CD4-positive, CD25-positive, alpha-beta regulatory T cell (primary cell): ENCODE measurements at regions not wholly inside any gene's neighbourhood (a gene's known extent, or its start where the extent isn't known, plus 50 kb on each side); places are given as distances from the start of the nearest gene placed in this dataset.

Experiments used
- ATAC-seq, 2 donors: fragments of 150-1000 bp; cut with Tn5 transposase; one replicate each; pipeline ENCODE4 v1.10.0; 2021; ENCODE audit warnings: low read depth in 2 of 2, moderate number of reproducible peaks in 2 of 2, moderate library complexity in 1 of 2
- DNase-seq, 3 donors: peaks; one replicate each; pipeline versions ENCODE4 v3.0.0 to v3.0.0-alpha.2; 2012 to 2022; ENCODE audit warnings: mixed read lengths in 1 of 3
- H3K27ac ChIP-seq: one replicate; pipeline ENCODE4 v1.7.0; 2013; ENCODE audit warnings: mild to moderate bottlenecking, low read length; ENCODE audit not compliant: insufficient read depth, poor library complexity, severe bottlenecking
- H3K27me3 ChIP-seq: one replicate; pipeline ENCODE4 v1.7.0; 2013; ENCODE audit warnings: low read length; ENCODE audit not compliant: control insufficient read depth, insufficient read depth
- H3K36me3 ChIP-seq: one replicate; pipeline ENCODE4 v1.7.0; 2013; ENCODE audit warnings: mild to moderate bottlenecking, low read length, moderate library complexity; ENCODE audit not compliant: control insufficient read depth, insufficient read depth
- H3K4me1 ChIP-seq: 2 replicates; pipeline ENCODE4 v1.7.0; 2013; ENCODE audit warnings: mild to moderate bottlenecking, low read length; ENCODE audit not compliant: insufficient read depth, control insufficient read depth, poor library complexity, severe bottlenecking
- H3K4me3 ChIP-seq: one replicate; pipeline ENCODE4 v1.7.0; 2013; ENCODE audit warnings: low read depth, mild to moderate bottlenecking, low read length, moderate library complexity
- H3K9me3 ChIP-seq, 2 experiments: 1 replicate in 1 of 2; 2 replicates in 1 of 2; pipeline ENCODE4 v1.7.0; 2013; ENCODE audit warnings: low read length in 2 of 2, mild to moderate bottlenecking in 1 of 2, moderate library complexity in 1 of 2; ENCODE audit not compliant: control insufficient read depth in 2 of 2
- H3K27ac Mint-ChIP-seq, 3 donors: one replicate each; pipeline ENCODE4 v1.8.0; 2020 to 2022; ENCODE audit warnings: mild to moderate bottlenecking in 3 of 3, mixed read lengths in 3 of 3, moderate library complexity in 2 of 3
- H3K27me3 Mint-ChIP-seq: one replicate; pipeline ENCODE4 v1.8.0; 2022; ENCODE audit warnings: mild to moderate bottlenecking, mixed read lengths
- H3K36me3 Mint-ChIP-seq: one replicate; pipeline ENCODE4 v1.8.0; 2020; ENCODE audit warnings: mixed read lengths
- H3K4me1 Mint-ChIP-seq, 4 donors: one replicate each; pipeline ENCODE4 v1.8.0; 2020 to 2022; ENCODE audit warnings: mixed read lengths in 4 of 4, mild to moderate bottlenecking in 1 of 4
- H3K4me3 Mint-ChIP-seq, 4 donors: one replicate each; pipeline ENCODE4 v1.8.0; 2020 to 2022; ENCODE audit warnings: mild to moderate bottlenecking in 4 of 4, mixed read lengths in 4 of 4, moderate library complexity in 3 of 4
- H3K9me3 Mint-ChIP-seq, 7 donors: one replicate each; pipeline ENCODE4 v1.8.0; 2020 to 2022; ENCODE audit warnings: mixed read lengths in 7 of 7, mild to moderate bottlenecking in 3 of 7, moderate library complexity in 2 of 7

DNA sequence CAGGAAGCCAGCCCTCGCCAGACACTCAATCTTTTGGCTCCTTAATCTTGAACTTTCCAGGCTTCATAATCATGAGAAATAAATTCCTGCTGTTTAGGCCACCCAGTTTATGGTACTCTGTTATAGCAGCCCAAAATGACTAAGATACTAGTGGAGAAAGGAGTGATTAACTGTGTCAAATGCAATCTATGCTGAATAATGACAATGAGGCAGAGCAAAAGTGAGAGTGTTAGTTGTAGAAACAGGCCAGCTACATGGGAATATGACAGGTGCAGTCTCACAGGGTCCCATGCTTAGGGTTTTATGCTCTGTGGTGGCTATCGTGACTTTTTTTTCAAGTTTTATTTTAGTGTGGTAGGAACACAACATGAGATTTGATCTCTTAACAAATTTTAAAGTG, 888.8 kb downstream of the TTLL7 start:
- Mint-ChIP-seq H3K27me3 (no peaks in the 10 kb centered on the region), H3K4me1 (no peaks in the 10 kb centered on the region)
- H3K9me3 ChIP-seq: no peaks in the 10 kb centered on the region

GRCh38 chr1:83109692-83110091, 889.2 kb downstream of the TTLL7 start:
- Mint-ChIP-seq H3K4me1 (no peaks in the 10 kb centered on the region), H3K27ac (no peak overlapping the region), H3K27me3 (no peaks in the 10 kb centered on the region), H3K9me3 (peaks cover 0 to 6% (median 0%) of the 10 kb centered on the region in 7 donors), H3K36me3 (no peaks in the 10 kb centered on the region), H3K4me3 (no peak overlapping the region)
- H3K27me3 ChIP-seq: no peaks in the 10 kb centered on the region
- H3K9me3 ChIP-seq: no peaks in the 10 kb centered on the region
- no peak overlapping the region for H3K4me3 ChIP-seq
- DNase-seq: no peak
- no peaks in the 10 kb centered on the region for H3K4me1 ChIP-seq
- ATAC-seq: no peak
- H3K27ac ChIP-seq: no peak overlapping the region
- no peaks in the 10 kb centered on the region for H3K36me3 ChIP-seq

More for the DNA sequence above, 888.8 kb downstream of the TTLL7 start:
- Histone ChIP-seq H3K4me3 (no peak overlapping the region), H3K36me3 (no peaks in the 10 kb centered on the region), H3K27ac (no peak overlapping the region), H3K27me3 (no peaks in the 10 kb centered on the region), H3K4me1 (no peaks in the 10 kb centered on the region)
- Mint-ChIP-seq H3K27ac (no peak overlapping the region), H3K4me3 (no peak overlapping the region), H3K36me3 (no peaks in the 10 kb centered on the region), H3K9me3 (peaks cover 0 to 6% (median 0%) of the 10 kb centered on the region in 7 donors)
- DNase-seq (no peak), ATAC-seq (no peak)

DNA sequence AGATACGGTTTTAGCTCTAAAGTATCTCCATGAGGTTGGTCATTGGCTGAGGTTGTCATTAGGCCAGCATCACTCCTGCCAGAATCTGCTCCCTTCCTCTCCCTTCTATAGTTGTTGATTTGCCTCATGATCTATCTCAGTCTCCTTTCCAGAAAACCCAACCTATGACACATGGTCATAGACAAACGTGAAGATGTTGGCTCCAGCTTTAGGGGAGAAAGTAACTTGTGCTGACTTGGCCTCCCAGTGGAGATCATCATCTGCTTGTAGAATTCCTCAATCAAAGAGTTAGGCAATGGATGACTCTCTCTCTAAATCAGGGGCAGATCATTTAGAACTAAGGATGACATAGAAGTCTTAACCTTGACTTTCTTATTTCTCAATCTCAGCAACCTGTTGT, 894.4 kb downstream of the TTLL7 start:
- no peak overlapping the region for H3K4me3 ChIP-seq
- no peaks in the 10 kb centered on the region for H3K9me3 ChIP-seq
- peaks cover 0 to 1% (median 0%) of the 10 kb centered on the region in 7 donors for H3K9me3 Mint-ChIP-seq
- H3K27ac ChIP-seq: no peak overlapping the region
- H3K4me1 ChIP-seq: no peaks in the 10 kb centered on the region
- H3K27me3 Mint-ChIP-seq: no peaks in the 10 kb centered on the region
- no peaks in the 10 kb centered on the region for H3K36me3 Mint-ChIP-seq
- no peak for DNase-seq
- no peaks in the 10 kb centered on the region for H3K4me1 Mint-ChIP-seq
- H3K36me3 ChIP-seq: no peaks in the 10 kb centered on the region
- no peaks in the 10 kb centered on the region for H3K27me3 ChIP-seq
- no peak overlapping the region for H3K4me3 Mint-ChIP-seq
- ATAC-seq: no peak
- no peak overlapping the region for H3K27ac Mint-ChIP-seq

DNA sequence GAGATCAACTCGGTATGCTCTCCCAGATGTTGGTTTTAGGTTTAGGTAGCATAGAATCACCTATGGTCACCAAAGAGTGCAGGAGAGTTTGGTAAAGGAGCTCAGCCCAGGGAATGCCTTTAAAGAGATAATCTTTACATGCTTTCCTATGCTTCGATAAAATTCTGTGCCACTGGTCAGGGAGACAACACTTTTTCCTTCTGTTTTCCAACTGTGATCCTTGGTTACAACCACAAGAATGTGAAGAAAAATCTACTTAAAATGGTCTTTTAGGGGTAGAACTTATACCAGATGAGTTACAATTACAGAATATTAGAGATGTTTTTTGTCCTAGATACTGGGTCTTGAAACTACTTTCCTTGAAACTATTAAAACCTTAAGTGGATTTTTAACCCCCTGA, 895.6 kb downstream of the TTLL7 start:
- ATAC-seq (no peak), DNase-seq (no peak)
- H3K9me3 ChIP-seq: no peaks in the 10 kb centered on the region
- H3K27ac ChIP-seq: no peak overlapping the region
- H3K36me3 Mint-ChIP-seq: no peaks in the 10 kb centered on the region
- no peak overlapping the region for H3K4me3 ChIP-seq
- no peaks in the 10 kb centered on the region for H3K27me3 ChIP-seq
- peaks cover 0 to 1% (median 0%) of the 10 kb centered on the region in 7 donors for H3K9me3 Mint-ChIP-seq
- H3K4me1 ChIP-seq: no peaks in the 10 kb centered on the region
- no peaks in the 10 kb centered on the region for H3K36me3 ChIP-seq
- H3K4me1 Mint-ChIP-seq: no peaks in the 10 kb centered on the region
- H3K27ac Mint-ChIP-seq: no peak overlapping the region
- no peaks in the 10 kb centered on the region for H3K27me3 Mint-ChIP-seq
- H3K4me3 Mint-ChIP-seq: no peak overlapping the region

GRCh38 chr1:83102630-83103071, 896.3 kb downstream of the TTLL7 start:
- Histone ChIP-seq H3K36me3 (no peaks in the 10 kb centered on the region), H3K27me3 (no peaks in the 10 kb centered on the region), H3K9me3 (no peaks in the 10 kb centered on the region), H3K27ac (no peak overlapping the region), H3K4me3 (no peak overlapping the region), H3K4me1 (no peaks in the 10 kb centered on the region)
- H3K9me3 Mint-ChIP-seq: peaks cover 0 to 3% (median 0%) of the 10 kb centered on the region in 7 donors
- ATAC-seq (no peak), DNase-seq (no peak)
- H3K36me3 Mint-ChIP-seq: no peaks in the 10 kb centered on the region
- H3K4me1 Mint-ChIP-seq: no peaks in the 10 kb centered on the region
- no peaks in the 10 kb centered on the region for H3K27me3 Mint-ChIP-seq
- no peak overlapping the region for H3K27ac Mint-ChIP-seq
- no peak overlapping the region for H3K4me3 Mint-ChIP-seq

GRCh38 chr1:83101406-83101805, 897.5 kb downstream of the TTLL7 start:
- DNase-seq (no peak), ATAC-seq (no peak)
- Mint-ChIP-seq H3K27ac (no peak overlapping the region), H3K27me3 (no peaks in the 10 kb centered on the region), H3K36me3 (no peaks in the 10 kb centered on the region), H3K4me1 (no peaks in the 10 kb centered on the region), H3K9me3 (peaks cover 0 to 3% (median 0%) of the 10 kb centered on the region in 7 donors), H3K4me3 (no peak overlapping the region)
- no peaks in the 10 kb centered on the region for H3K27me3 ChIP-seq
- H3K4me3 ChIP-seq: no peak overlapping the region
- no peaks in the 10 kb centered on the region for H3K9me3 ChIP-seq
- no peaks in the 10 kb centered on the region for H3K36me3 ChIP-seq
- H3K27ac ChIP-seq: no peak overlapping the region
- H3K4me1 ChIP-seq: no peaks in the 10 kb centered on the region

DNA sequence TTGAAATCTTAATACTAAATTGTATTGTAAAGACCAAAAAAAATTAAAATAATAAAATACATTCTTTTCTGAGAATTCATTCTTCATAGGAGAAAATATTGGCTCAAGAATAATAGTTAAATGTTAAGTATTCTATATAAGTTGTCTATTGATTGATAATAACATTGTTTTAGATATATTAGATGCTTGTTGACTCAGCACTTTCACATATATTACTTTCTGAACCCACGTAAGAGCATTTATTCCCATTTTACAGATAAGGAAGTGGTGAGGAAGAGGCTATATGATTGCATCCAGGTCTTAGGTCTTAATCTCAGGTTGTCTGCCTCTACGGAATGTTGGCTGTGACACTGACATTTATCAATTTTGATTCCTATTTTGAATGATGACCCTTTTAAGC, 898.8 kb downstream of the TTLL7 start:
- Mint-ChIP-seq H3K4me3 (no peak overlapping the region), H3K27ac (no peak overlapping the region), H3K9me3 (peaks cover 0 to 9% (median 1%) of the 10 kb centered on the region in 7 donors), H3K27me3 (no peaks in the 10 kb centered on the region), H3K4me1 (no peaks in the 10 kb centered on the region), H3K36me3 (no peaks in the 10 kb centered on the region)
- Histone ChIP-seq H3K9me3 (no peaks in the 10 kb centered on the region), H3K27me3 (no peaks in the 10 kb centered on the region), H3K4me3 (no peak overlapping the region), H3K36me3 (no peaks in the 10 kb centered on the region), H3K4me1 (no peaks in the 10 kb centered on the region), H3K27ac (no peak overlapping the region)
- DNase-seq (no peak), ATAC-seq (no peak)

GRCh38 chr1:83098791-83099190, 900.1 kb downstream of the TTLL7 start:
- Histone ChIP-seq H3K4me1 (no peaks in the 10 kb centered on the region), H3K27ac (no peak overlapping the region), H3K4me3 (no peak overlapping the region), H3K9me3 (no peaks in the 10 kb centered on the region), H3K36me3 (no peaks in the 10 kb centered on the region), H3K27me3 (no peaks in the 10 kb centered on the region)
- H3K9me3 Mint-ChIP-seq: peaks cover 0 to 11% (median 2%) of the 10 kb centered on the region in 7 donors
- H3K4me3 Mint-ChIP-seq: peak overlapping the region in 1 of 4 donors; percentile 17
- DNase-seq (no peak), ATAC-seq (no peak)
- no peaks in the 10 kb centered on the region for H3K4me1 Mint-ChIP-seq
- H3K36me3 Mint-ChIP-seq: no peaks in the 10 kb centered on the region
- H3K27ac Mint-ChIP-seq: no peak overlapping the region
- H3K27me3 Mint-ChIP-seq: no peaks in the 10 kb centered on the region
